Brain pericyte (primary cell): ENCODE measurements at regions not wholly inside any gene's neighbourhood (a gene's known extent, or its start where the extent isn't known, plus 50 kb on each side); places are given as distances from the start of the nearest gene placed in this dataset.
"Not testable (repeated sequence)": the region's sequence is repeated elsewhere in the genome, so short reads cannot be mapped to it uniquely, and the experiment has no call there.

Experiments used
- DNase-seq: peaks from one replicate; pipeline ENCODE4 v3.0.0-alpha.2; 2012; ENCODE audit warnings: low read depth, low spot score

GRCh38 chr2:223285370-223286265 lies 233.6 kb downstream of the KCNE4 start:
- no peak for DNase-seq

GRCh38 chr2:223294756-223295155 lies 242.8 kb downstream of the KCNE4 start:
- DNase-seq: no peak

GRCh38 chr2:223297788-223298187 lies 245.8 kb downstream of the KCNE4 start:
- no peak for DNase-seq

- DNase-seq: not testable (repeated sequence)
These were observed 246.3 kb downstream of the KCNE4 start for GRCh38 chr2:223298329-223298728.

GRCh38 chr2:223300326-223300725 lies 248.3 kb downstream of the KCNE4 start:
- no peak for DNase-seq

- DNase-seq: no peak
These were observed 254.4 kb downstream of the KCNE4 start for GRCh38 chr2:223306371-223306770.

GRCh38 chr2:223311889-223312680 lies 260.1 kb downstream of the KCNE4 start:
- DNase-seq: no peak

- no peak for DNase-seq
These were observed 261.1 kb downstream of the KCNE4 start for GRCh38 chr2:223313101-223313500.

- DNase-seq: no peak
These were observed 262.8 kb downstream of the KCNE4 start for GRCh38 chr2:223314811-223315210.

- no peak for DNase-seq
These were observed 263.8 kb downstream of the KCNE4 start for GRCh38 chr2:223315813-223316212.

- DNase-seq: no peak
These were observed 264.4 kb downstream of the KCNE4 start for GRCh38 chr2:223316342-223316741.

- no peak for DNase-seq
These were observed 267.6 kb downstream of the KCNE4 start for GRCh38 chr2:223319601-223320000.

GRCh38 chr2:223324402-223324801 lies 272.4 kb downstream of the KCNE4 start:
- no peak for DNase-seq

GRCh38 chr2:223328578-223328977 lies 273.6 kb downstream of the SCG2 start:
- DNase-seq: no peak

GRCh38 chr2:223330747-223331146 lies 271.4 kb downstream of the SCG2 start:
- DNase-seq: not testable (repeated sequence)

- DNase-seq: no peak
These were observed 264.1 kb downstream of the SCG2 start for GRCh38 chr2:223338016-223338415.

- DNase-seq: no peak
These were observed 245.1 kb downstream of the SCG2 start for GRCh38 chr2:223357076-223357475.

GRCh38 chr2:223363085-223363484 lies 239.1 kb downstream of the SCG2 start:
- no peak for DNase-seq

- no peak for DNase-seq
These were observed 236.9 kb downstream of the SCG2 start for GRCh38 chr2:223365158-223365679.

GRCh38 chr2:223366566-223366965 lies 235.6 kb downstream of the SCG2 start:
- no peak for DNase-seq

GRCh38 chr2:223368481-223368880 lies 233.7 kb downstream of the SCG2 start:
- DNase-seq: no peak

- DNase-seq: no peak
These were observed 232.3 kb downstream of the SCG2 start for GRCh38 chr2:223369889-223370288.
